HG02970 (cell line): ENCODE measurements at regions not wholly inside any gene's neighbourhood (a gene's known extent, or its start where the extent isn't known, plus 50 kb on each side); places are given as distances from the start of the nearest gene placed in this dataset.
"Not testable (repeated sequence)": the region's sequence is repeated elsewhere in the genome, so short reads cannot be mapped to it uniquely, and the experiment has no call there.

Experiments used
- ATAC-seq: cut with Tn5 transposase; IDR thresholded peaks from one replicate; pipeline ENCODE4 v1.9.1; 2021; ENCODE audit warnings: mild to moderate bottlenecking, moderate library complexity, moderate number of reproducible peaks; ENCODE audit not compliant: unreplicated experiment, low FRiP score

DNA sequence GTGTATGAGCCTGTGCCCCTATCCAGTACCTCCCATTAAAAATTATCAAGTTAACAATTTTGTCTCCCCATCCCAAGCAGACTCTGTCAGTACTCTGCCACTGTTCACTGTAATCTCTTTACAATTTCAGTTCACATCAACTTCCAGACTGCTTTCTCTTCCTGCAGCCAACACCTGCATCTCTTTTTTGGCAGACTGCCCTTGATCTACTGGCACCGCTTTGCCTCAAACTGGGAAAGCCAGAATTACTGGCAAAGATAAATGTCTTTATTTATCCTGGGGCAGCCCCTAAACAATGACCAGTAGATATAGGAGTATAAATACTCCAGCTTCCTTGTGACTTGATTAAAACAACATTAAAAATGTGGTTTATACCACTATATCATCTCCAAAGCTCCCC is 494.1 kb downstream of the ZNF385D start:
- no peak for ATAC-seq

DNA sequence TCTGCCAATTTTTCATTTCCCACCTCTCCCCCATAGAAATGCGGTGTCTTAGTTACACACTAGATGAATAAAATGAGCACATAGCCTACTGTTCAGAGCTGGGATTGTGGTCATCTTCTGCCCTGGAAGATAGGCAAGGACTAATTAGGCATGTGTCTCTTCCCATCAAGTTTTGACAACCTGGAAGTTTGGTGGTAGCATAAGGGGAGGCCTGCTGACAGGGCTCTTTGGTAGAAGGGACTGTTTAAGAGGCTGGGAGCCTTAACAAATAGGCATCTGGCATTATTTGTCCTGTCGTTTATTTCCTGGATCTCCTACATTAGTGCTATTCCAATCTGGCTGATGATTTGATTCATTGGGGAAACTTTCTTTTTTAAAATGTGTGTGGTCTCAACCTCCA is 512.3 kb downstream of the ZNF385D start:
- no peak for ATAC-seq

DNA sequence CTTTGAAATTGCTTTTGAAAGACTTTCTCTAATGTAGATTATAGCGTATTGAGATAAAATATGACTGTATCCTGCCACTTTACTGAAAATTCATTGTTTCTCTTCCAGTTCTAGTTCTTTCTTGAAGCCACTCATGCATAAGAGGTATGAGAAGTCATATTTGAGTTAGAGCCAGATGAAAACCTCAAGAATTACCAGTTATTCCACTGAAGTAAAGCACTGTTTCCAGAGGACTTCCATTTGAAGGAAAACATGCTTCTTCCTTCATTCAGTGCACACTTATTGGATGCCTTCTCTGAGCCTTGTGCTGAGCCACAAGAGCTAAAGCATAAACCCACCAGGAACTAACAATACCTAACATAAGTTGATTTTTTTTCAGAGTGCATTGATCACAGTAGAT is 513.4 kb downstream of the ZNF385D start:
- ATAC-seq = no peak

DNA sequence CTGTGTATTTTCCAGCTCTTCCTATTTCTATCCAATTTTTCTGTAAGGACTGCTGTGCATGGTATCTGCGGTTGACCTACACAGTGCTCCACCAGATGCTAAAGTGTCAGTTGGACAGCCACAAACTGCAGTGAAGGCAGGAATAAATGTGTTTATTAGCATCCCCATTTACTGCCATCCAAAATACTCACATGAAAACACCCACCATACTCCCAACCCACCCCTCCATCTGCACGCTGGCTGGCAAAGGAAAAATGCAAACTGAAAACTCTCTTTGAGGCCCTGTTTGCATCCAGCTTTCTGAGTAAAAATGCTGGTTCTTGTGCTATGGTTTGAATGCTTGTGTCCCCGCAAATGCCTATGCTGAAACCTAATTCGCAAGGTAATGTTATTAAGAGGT is 515.5 kb downstream of the ZNF385D start:
- no peak for ATAC-seq

DNA sequence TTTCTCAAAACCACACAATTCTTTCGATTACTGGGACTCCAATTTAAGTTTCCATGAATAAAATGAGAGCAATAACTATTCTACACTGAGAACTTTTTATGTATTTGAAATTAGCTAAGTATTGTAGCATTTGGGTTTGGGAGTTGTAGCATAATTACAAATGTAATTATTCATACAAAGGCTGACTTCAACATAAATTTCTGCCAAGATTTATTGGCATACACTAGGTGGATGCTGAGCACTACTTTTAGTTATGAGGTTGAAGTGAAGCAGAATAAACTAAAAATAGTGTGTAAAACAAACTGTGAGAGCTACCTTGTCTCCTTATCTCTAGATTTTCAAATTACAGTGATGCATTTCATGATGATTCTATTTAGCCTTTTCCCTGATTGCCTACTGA is 516.1 kb downstream of the ZNF385D start:
- ATAC-seq = no peak

DNA sequence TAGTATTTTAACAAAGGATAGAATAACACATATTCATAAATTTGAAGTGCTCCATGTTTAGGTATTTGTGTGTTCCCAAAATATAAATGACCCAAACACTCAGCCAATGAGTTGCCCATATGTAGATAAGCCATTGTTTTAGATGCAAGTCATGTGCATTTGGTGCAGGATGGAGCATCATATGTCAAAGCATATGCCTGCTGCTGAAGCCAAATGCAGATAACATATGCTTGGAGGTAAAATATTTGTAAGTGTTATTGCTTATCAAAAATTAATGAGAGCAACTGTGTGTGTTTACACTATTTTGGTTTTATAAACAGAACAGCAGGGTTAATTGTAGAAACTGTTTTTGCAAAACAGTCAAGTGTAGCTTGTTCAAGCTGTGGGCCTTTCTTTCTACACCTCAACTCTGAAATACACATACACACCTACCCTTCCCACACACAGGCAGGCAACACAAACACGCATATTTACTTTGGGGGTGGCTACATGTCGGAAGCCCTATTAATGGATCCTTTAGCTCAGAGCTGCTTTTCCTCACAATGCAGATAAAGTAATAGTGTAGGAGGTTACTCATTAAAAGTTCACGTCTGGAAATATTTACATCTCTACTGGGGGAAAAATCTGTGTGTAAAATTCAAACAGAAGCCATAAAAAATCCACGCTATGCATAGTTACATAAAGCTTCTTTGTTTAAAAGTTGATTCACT is 521.4 kb downstream of the ZNF385D start:
- ATAC-seq = no peak

DNA sequence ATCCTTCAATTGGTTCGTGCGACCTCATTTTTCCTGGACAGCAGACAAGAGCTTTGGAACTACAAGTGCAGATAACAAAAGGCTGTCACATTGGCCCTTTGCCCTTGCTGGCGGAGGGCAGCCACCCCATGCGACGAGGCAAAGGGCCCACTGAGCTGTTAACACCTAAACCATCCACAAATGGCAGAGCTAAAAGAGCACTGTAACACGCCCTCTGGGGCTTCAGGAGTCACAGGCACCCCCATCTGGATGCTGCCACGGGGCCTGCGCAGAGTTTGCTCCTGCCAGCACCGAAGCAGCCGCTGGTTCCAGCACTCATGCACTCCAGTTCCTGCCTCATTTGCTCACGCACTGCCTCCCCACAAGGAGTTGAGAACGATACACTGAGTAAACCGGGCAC is 524.9 kb downstream of the ZNF385D start:
- no peak for ATAC-seq

DNA sequence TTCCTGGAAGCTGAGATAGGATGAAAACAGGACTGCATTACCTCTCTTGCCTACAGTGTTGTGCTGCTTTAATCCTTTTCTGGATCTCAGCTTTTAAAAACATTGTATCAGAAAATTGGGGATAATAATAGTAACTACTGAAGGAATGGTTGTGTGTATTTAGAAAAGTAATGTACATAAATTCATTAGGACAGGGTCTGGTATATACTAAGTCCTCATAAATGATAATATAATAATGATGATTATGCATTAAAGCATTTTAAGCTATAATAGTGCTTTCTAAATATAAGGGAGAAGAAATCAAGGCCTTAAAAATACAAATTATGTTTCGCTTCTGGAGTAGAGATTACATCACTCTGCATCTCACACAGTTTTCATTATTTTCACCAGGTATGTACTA is 530.1 kb downstream of the ZNF385D start:
- ATAC-seq = no peak

DNA sequence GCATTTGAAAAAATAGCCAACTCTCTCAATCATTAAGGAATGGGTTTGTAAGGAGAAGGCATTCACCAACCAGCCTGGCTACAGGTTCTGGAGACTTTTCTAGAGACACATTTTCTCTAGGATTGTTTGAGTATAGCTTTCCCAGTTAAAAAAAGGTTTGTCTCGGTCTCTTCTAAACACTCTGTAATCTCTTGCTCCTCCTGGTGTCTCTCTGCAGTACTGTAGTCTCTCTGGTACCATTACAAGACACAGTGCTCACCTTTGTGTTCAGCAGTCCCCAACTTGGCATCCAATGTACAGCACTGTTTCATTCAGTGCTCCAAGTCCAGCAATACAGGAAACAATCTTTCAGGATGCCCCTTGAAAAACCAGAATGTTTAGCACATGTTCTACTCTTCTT is 534.4 kb downstream of the ZNF385D start:
- ATAC-seq = no peak

DNA sequence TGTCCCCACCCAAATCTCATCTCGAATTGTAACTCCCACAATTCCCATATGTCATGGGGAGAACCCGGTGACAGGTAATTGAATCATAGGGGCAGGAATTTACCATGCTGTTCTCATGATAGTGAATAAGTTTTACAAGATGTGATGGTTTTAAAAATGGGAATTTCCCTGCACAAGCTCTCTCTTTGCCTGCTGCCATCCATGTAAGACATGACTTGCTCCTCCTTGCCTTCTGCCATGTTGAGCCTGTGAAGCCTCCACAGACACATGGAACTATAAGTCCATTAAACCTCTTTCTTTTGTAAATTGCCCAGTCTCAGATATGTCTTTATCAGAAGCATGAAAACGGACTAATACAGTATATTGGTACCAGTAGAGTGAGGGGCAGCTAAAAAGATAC is 546.9 kb downstream of the ZNF385D start:
- not testable (repeated sequence) for ATAC-seq

DNA sequence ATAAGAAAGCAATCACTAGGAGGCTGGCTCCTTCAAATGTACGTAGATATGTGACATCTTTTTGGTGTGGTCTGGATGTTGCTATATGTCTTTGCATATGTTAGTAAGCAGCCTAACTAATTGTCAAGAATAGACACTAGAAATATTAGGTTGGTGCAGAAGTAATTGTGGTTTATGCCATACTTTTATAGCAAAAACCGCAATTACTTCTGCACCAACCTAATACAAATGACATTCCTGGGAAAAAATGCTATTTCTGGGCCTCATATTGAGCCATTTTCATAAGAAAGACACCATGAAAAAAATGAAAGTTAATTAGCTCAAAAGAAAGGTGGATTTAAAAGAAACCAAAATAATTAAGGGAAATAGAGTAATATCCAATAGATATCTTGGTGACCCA is 555.8 kb downstream of the ZNF385D start:
- no peak for ATAC-seq

DNA sequence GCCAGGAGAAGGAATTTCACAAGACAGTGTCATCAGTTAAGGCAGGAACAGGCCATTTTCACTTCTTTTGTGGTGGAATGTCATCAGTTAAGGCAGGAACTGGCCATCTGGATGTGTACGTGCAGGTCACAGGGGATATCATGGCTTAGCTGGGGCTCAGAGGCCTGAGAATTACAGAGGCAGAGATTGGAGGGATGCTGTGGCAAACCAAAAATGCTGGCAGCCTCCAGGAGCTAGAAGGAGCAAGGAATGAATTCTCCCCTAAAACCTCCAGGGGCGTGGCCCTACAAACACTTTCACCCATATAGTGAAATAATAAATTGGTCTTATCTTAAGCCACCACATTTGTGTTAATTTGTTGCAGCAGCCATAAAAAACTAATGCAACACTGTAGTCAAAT is 557.0 kb downstream of the ZNF385D start:
- ATAC-seq = not testable (repeated sequence)

DNA sequence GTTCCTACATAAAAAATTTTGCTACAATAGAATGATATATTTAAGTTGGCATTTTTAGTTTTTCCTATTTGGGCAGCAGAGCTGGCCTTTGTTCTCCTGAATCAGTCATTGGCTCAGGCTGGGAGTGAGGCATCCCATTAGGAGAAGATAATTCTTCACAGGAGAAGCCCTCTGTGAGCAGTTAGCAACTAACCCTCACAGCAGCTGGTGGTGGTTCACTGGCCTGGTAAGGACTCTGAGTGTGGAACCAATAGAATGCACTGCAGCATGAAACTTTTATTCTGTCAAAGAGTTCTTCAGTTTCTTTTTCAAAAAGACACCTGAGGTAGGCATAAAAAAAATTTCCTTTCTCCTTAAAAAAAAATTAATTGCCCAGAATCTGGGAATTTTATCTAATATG is 562.6 kb downstream of the ZNF385D start:
- no peak for ATAC-seq

DNA sequence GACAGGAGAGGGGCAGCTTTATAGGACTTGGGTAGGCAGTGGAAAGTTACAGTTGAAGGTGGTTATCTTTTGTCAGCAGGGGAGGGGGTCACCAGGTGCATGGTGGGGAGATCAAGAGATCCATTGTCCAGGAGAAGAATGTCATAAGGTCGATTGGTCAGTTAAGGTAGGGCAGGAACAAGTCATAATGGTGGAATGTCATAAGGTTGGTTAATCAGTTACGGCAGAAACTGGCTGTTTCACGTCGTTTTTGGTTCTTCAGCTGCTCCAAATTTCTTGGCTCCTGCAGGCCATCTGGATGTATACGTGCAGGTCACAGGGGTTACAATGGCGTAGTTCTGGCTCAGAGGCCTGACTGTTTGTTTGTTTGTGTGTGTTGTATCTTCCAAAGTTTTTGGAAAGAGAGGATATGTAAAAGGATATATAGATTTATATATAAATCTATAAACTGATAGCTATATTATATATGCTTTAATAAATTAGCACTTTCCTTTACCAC is 565.1 kb downstream of the ZNF385D start:
- no peak for ATAC-seq

DNA sequence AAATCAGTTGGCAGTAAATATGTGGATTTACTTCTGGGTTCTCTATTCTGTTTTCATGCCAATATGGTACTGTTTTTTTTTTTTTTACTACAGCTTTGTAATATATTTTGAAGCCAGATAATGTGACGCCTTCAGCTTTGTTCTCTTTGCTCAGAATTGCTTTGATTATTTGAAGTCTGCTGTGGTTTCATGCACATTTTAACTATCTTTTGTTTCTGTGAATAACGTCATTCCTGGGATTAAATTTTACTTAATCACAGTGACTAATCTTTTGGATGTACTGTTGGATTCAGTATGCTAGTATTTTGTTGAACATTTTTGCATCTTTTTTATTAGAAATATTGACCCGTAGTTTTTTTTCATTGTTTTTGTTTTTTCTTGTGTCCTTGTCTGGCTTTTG is 576.5 kb downstream of the ZNF385D start:
- no peak for ATAC-seq

DNA sequence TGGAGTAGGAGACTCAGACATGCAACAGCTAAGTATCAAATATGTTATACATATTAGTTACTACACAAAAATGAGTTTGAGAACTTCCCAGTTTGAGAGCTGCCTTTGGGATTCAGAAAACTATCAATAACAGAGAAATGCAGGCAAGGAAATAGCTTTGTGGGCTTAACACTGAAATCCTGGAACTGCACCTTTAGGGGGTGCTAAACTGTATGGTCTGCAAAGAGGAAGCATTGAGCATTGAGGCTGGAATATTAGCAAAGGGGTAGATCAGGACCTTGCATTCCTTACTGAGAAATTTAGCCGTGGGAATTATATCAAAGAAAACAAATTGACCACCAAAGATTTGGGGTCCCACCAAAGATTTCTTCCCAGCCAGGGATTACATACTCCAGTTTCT is 580.0 kb downstream of the ZNF385D start:
- no peak for ATAC-seq

DNA sequence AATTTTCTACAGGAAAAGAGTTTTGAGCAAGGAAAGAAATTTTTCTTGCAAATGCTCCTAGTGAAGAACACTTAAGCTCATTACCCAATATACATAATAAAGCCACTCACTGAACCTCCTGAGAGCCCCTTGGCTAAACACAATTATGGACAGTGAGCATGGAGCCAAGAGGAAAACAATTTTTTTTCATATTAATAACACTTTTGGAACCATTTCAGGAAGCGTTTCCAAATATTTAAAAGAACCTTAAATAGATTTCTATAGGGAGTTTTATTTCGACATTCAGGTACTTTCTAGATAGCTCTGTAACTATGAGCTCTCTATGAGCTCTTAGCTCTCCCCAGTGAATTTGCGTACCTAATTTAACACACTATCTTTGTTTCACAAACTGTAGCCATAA is 581.1 kb downstream of the ZNF385D start:
- ATAC-seq = no peak

DNA sequence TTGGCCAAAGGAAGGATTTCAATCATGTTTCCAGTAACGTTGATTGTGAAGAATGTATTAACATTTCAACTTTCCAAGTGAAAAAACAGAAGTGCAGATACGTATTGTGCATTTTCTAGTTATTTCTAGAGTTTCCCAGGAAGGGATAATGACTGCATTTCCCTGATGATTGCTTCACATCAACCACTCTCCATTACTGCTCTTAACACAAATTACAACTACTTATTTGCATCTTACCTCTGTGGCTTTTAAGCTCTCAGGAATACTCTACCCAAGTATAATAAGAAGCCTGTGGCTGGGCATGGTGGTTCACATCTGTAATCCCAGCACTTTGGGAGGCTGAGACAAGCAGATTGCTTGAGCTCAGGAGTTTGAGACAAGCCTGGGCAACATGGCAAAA is 582.5 kb downstream of the ZNF385D start:
- ATAC-seq = no peak

DNA sequence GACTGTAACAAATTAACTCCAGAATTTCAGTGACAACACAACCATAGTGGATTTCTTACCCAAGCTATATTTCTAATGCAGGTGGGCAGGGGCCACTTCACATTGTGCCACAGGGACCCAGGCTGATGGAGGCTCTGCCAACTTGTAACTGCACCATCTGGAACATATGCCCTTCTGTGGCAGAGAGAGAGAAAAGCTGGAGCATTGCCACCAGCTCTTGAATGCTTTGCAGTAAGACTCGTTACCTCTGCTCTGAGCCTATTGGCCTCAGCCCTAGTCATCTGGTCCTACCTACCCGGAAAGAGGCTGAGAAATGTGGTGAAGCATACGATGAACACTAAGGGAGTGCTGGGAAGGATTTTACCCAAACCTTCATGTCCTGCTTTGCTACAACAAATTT is 587.1 kb downstream of the ZNF385D start:
- ATAC-seq = no peak

DNA sequence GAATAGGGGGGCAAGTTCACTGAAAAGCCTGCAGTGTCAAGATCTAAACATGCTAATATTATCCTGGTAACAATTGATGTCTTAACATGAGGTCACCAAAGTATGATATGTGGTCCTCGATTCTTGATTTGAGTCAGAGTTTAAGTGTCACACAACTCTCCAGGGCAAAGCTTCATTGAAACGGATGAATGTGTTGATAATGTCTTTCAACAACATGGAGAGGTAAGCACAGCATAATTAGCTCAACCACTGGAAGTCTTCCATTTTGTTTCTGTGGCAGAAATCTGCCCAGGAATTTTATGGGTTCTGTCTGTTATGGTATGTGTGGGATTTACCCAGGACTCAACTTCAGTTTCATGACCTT is 591.5 kb downstream of the ZNF385D start:
- no peak for ATAC-seq

DNA sequence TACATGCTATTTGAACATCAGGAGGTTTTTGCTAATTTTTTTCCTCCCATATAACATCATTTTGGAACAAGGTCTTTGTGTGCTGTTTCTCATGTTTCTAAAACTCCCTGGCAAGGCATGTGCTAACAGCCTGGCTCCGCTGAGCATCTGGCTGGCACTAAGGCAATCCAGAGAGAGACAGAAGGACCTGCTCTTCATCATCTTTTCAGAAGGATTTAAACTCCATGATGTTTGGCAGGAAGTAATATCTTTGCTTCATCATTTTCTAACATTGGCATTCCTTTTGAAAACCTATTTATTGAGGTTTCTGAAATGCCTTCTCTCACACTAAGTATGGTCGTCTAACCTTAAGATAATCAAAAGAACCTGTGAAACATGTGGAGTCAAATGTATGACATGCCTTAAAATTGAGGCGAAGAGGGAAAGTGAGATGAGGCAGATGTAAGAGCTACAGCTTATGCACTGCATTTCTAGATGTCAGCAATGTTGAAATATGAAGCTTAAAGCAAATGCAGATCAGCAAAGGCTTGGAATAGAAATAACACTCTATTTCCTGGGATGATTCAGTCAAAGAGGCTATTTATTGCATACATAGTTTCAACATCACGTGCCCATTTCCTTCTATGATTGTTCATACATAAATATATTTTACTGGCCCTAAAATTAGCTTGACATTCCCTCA is 592.0 kb downstream of the ZNF385D start:
- ATAC-seq = no peak

DNA sequence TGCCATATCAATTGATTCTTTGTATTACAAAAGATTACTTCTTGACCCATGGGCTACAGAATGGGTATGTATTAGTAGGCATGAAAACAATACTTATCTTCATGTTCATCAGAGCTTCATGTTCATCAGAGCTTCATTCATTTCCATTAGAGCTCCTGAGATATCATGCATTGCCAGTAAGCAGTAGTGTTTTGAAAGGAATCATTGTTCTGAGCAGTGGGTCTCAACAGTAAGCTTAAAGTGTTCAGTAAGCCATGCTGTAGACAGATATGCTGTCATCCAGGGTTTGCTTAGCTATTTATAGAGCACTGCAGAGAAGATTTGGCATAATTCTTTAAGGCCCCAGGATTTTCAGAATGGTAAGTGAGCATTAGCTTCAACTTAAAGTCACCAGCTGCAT is 596.1 kb downstream of the ZNF385D start:
- ATAC-seq = no peak
